ENCODE measurements at regions not wholly inside any gene's neighbourhood (a gene's known extent, or its start where the extent isn't known, plus 50 kb on each side); places are given as distances from the start of the nearest gene placed in this dataset.
A peak's percentile ranks its signal among the peaks of the same experiment; 100 is the strongest.
"Not testable (repeated sequence)": the region's sequence is repeated elsewhere in the genome, so short reads cannot be mapped to it uniquely, and the experiment has no call there.

GRCh38 chr19:30969591-30969990, 379.6 kb downstream of the TSHZ3 start:
- Histone ChIP-seq H3K27me3 (ENCODE audit: control insufficient read depth, insufficient read depth, low read length) (no peaks in the 10 kb centered on the region), H3K36me3 (ENCODE audit: control insufficient read depth, insufficient read depth, low read length) (no peaks in the 10 kb centered on the region), H3K4me3 (ENCODE audit: low read depth, low read length) (no peak overlapping the region), H3K9me3 (ENCODE audit: control insufficient read depth in 2 of 2, low read length in 2 of 2) (no peaks in the 10 kb centered on the region), H3K27ac (ENCODE audit: insufficient read depth, low read length, poor library complexity, severe bottlenecking) (no peak overlapping the region), H3K4me1 (ENCODE audit: control insufficient read depth, insufficient read depth, low read length, poor library complexity, severe bottlenecking) (no peaks in the 10 kb centered on the region)
- no peak overlapping the region for H3K27ac Mint-ChIP-seq
- H3K4me1 Mint-ChIP-seq, result no peaks in the 10 kb centered on the region
- H3K27me3 Mint-ChIP-seq, result peaks cover 4% of the 10 kb centered on the region
- H3K4me3 Mint-ChIP-seq, result no peak overlapping the region
- DNase-seq, result no peak
- ATAC-seq (ENCODE audit: low read depth in 2 of 2), result no peak
- no peaks in the 10 kb centered on the region for H3K36me3 Mint-ChIP-seq
- H3K9me3 Mint-ChIP-seq, result no peaks in the 10 kb centered on the region

GRCh38 chr19:30968841-30969399, 380.3 kb downstream of the TSHZ3 start:
- Histone ChIP-seq H3K27ac (ENCODE audit: insufficient read depth, low read length, poor library complexity, severe bottlenecking) (no peak overlapping the region), H3K9me3 (ENCODE audit: control insufficient read depth in 2 of 2, low read length in 2 of 2) (no peaks in the 10 kb centered on the region), H3K4me3 (ENCODE audit: low read depth, low read length) (no peak overlapping the region), H3K36me3 (ENCODE audit: control insufficient read depth, insufficient read depth, low read length) (no peaks in the 10 kb centered on the region), H3K4me1 (ENCODE audit: control insufficient read depth, insufficient read depth, low read length, poor library complexity, severe bottlenecking) (no peaks in the 10 kb centered on the region), H3K27me3 (ENCODE audit: control insufficient read depth, insufficient read depth, low read length) (no peaks in the 10 kb centered on the region)
- ATAC-seq (ENCODE audit: low read depth in 2 of 2) (no peak), DNase-seq (no peak)
- Mint-ChIP-seq H3K9me3 (peaks cover 0 to 4% (median 0%) of the 10 kb centered on the region in 7 donors), H3K36me3 (no peaks in the 10 kb centered on the region), H3K4me3 (no peak overlapping the region), H3K27me3 (peaks cover 4% of the 10 kb centered on the region), H3K4me1 (no peaks in the 10 kb centered on the region), H3K27ac (no peak overlapping the region)

- ATAC-seq (ENCODE audit: low read depth in 2 of 2), result no peak
- Histone ChIP-seq H3K4me3 (ENCODE audit: low read depth, low read length) (no peak overlapping the region), H3K36me3 (ENCODE audit: control insufficient read depth, insufficient read depth, low read length) (no peaks in the 10 kb centered on the region), H3K9me3 (ENCODE audit: control insufficient read depth in 2 of 2, low read length in 2 of 2) (no peaks in the 10 kb centered on the region), H3K27ac (ENCODE audit: insufficient read depth, low read length, poor library complexity, severe bottlenecking) (no peak overlapping the region), H3K27me3 (ENCODE audit: control insufficient read depth, insufficient read depth, low read length) (no peaks in the 10 kb centered on the region), H3K4me1 (ENCODE audit: control insufficient read depth, insufficient read depth, low read length, poor library complexity, severe bottlenecking) (no peaks in the 10 kb centered on the region)
- no peaks in the 10 kb centered on the region for H3K36me3 Mint-ChIP-seq
- H3K4me1 Mint-ChIP-seq, result no peaks in the 10 kb centered on the region
- no peak overlapping the region for H3K4me3 Mint-ChIP-seq
- H3K27me3 Mint-ChIP-seq, result peaks cover 4% of the 10 kb centered on the region
- no peak for DNase-seq
- peaks cover 0 to 4% (median 0%) of the 10 kb centered on the region in 7 donors for H3K9me3 Mint-ChIP-seq
- H3K27ac Mint-ChIP-seq, result no peak overlapping the region
Observed at GRCh38 chr19:30968210-30968609, 381.0 kb downstream of the TSHZ3 start.

GRCh38 chr19:30966486-30966885, 382.8 kb downstream of the TSHZ3 start:
- H3K4me1 ChIP-seq (ENCODE audit: control insufficient read depth, insufficient read depth, low read length, poor library complexity, severe bottlenecking), result no peaks in the 10 kb centered on the region
- H3K36me3 ChIP-seq (ENCODE audit: control insufficient read depth, insufficient read depth, low read length), result no peaks in the 10 kb centered on the region
- no peaks in the 10 kb centered on the region for H3K9me3 ChIP-seq (ENCODE audit: control insufficient read depth in 2 of 2, low read length in 2 of 2)
- H3K27ac ChIP-seq (ENCODE audit: insufficient read depth, low read length, poor library complexity, severe bottlenecking), result no peak overlapping the region
- no peak for ATAC-seq (ENCODE audit: low read depth in 2 of 2)
- Mint-ChIP-seq H3K27me3 (peaks cover 4% of the 10 kb centered on the region), H3K9me3 (peaks cover 0 to 7% (median 1%) of the 10 kb centered on the region in 7 donors), H3K27ac (no peak overlapping the region), H3K4me1 (no peaks in the 10 kb centered on the region), H3K4me3 (no peak overlapping the region), H3K36me3 (no peaks in the 10 kb centered on the region)
- no peaks in the 10 kb centered on the region for H3K27me3 ChIP-seq (ENCODE audit: control insufficient read depth, insufficient read depth, low read length)
- DNase-seq, result no peak
- no peak overlapping the region for H3K4me3 ChIP-seq (ENCODE audit: low read depth, low read length)

GRCh38 chr19:30959011-30959410, 390.2 kb downstream of the TSHZ3 start:
- Histone ChIP-seq H3K4me3 (ENCODE audit: low read depth, low read length) (no peak overlapping the region), H3K4me1 (ENCODE audit: control insufficient read depth, insufficient read depth, low read length, poor library complexity, severe bottlenecking) (no peaks in the 10 kb centered on the region), H3K27ac (ENCODE audit: insufficient read depth, low read length, poor library complexity, severe bottlenecking) (no peak overlapping the region), H3K9me3 (ENCODE audit: control insufficient read depth in 2 of 2, low read length in 2 of 2) (no peaks in the 10 kb centered on the region), H3K27me3 (ENCODE audit: control insufficient read depth, insufficient read depth, low read length) (no peaks in the 10 kb centered on the region), H3K36me3 (ENCODE audit: control insufficient read depth, insufficient read depth, low read length) (no peaks in the 10 kb centered on the region)
- H3K36me3 Mint-ChIP-seq, result no peaks in the 10 kb centered on the region
- peaks cover 5% of the 10 kb centered on the region for H3K27me3 Mint-ChIP-seq
- ATAC-seq (ENCODE audit: low read depth in 2 of 2), result peak in 1 of 2 donors; percentile 35
- peaks cover 0 to 10% (median 4%) of the 10 kb centered on the region in 7 donors for H3K9me3 Mint-ChIP-seq
- H3K27ac Mint-ChIP-seq, result no peak overlapping the region
- H3K4me1 Mint-ChIP-seq, result no peaks in the 10 kb centered on the region
- no peak overlapping the region for H3K4me3 Mint-ChIP-seq
- DNase-seq, result no peak

GRCh38 chr19:30955112-30956104, 393.8 kb downstream of the TSHZ3 start:
- Histone ChIP-seq H3K36me3 (ENCODE audit: control insufficient read depth, insufficient read depth, low read length) (no peaks in the 10 kb centered on the region), H3K27ac (ENCODE audit: insufficient read depth, low read length, poor library complexity, severe bottlenecking) (no peak overlapping the region), H3K27me3 (ENCODE audit: control insufficient read depth, insufficient read depth, low read length) (no peaks in the 10 kb centered on the region), H3K4me1 (ENCODE audit: control insufficient read depth, insufficient read depth, low read length, poor library complexity, severe bottlenecking) (no peaks in the 10 kb centered on the region), H3K4me3 (ENCODE audit: low read depth, low read length) (no peak overlapping the region), H3K9me3 (ENCODE audit: control insufficient read depth in 2 of 2, low read length in 2 of 2) (no peaks in the 10 kb centered on the region)
- Mint-ChIP-seq H3K36me3 (no peaks in the 10 kb centered on the region), H3K9me3 (peaks cover 0 to 7% (median 0%) of the 10 kb centered on the region in 7 donors), H3K27ac (peak overlapping the region in 1 of 3 donors; percentile 62), H3K4me1 (no peaks in the 10 kb centered on the region), H3K27me3 (peaks cover 5% of the 10 kb centered on the region), H3K4me3 (no peak overlapping the region)
- DNase-seq (no peak), ATAC-seq (ENCODE audit: low read depth in 2 of 2) (no peak)

- H3K4me3 Mint-ChIP-seq; H3K27ac Mint-ChIP-seq; ATAC-seq (ENCODE audit: low read depth in 2 of 2); H3K27me3 Mint-ChIP-seq; H3K27me3 ChIP-seq (ENCODE audit: control insufficient read depth, insufficient read depth, low read length); DNase-seq; H3K4me3 ChIP-seq (ENCODE audit: low read depth, low read length); H3K27ac ChIP-seq (ENCODE audit: insufficient read depth, low read length, poor library complexity, severe bottlenecking); H3K4me1 ChIP-seq (ENCODE audit: control insufficient read depth, insufficient read depth, low read length, poor library complexity, severe bottlenecking); H3K4me1 Mint-ChIP-seq; H3K9me3 ChIP-seq (ENCODE audit: control insufficient read depth in 2 of 2, low read length in 2 of 2); H3K36me3 ChIP-seq (ENCODE audit: control insufficient read depth, insufficient read depth, low read length); H3K9me3 Mint-ChIP-seq; H3K36me3 Mint-ChIP-seq: not testable (repeated sequence)
Observed at GRCh38 chr19:30944276-30944932, 404.8 kb downstream of the TSHZ3 start.

All from CD4-positive, CD25-positive, alpha-beta regulatory T cell (primary cell).